PC-3 (cell line): ENCODE measurements at regions not wholly inside any gene's neighbourhood (a gene's known extent, or its start where the extent isn't known, plus 50 kb on each side); places are given as distances from the start of the nearest gene placed in this dataset.
"Not testable (repeated sequence)": the region's sequence is repeated elsewhere in the genome, so short reads cannot be mapped to it uniquely, and the experiment has no call there.

Experiments
- ATAC-seq: fragments of 200-7000 bp; cut with Tn5 transposase; 2 replicates; pipeline ENCODE4 v1.9.1; 2020; ENCODE audit warnings: mild to moderate bottlenecking, moderate library complexity
- BruUV-seq: library from RNA; stranded (reverse); fragments of 400-500 nt; replicated peaks from 2 replicates; lab custom pipeline; 2021; lab: Mats Ljungman, UMichigan
- CTCF ChIA-PET: fragments of 300-600 bp; sonication (Branson Sonifier 250); formaldehyde crosslinking; loops from one replicate; lab custom pipeline; 2022; ENCODE audit warnings: antibody characterized with exemption; lab: Charles Lee
- POLR2A ChIA-PET: fragments of 300-600 bp; sonication (Branson Sonifier 250); formaldehyde crosslinking; loops from one replicate; lab custom pipeline; 2022; ENCODE audit warnings: antibody characterized with exemption; ENCODE audit not compliant: unreplicated experiment; lab: Charles Lee
- DNase-seq: peaks from one replicate; pipeline ENCODE4 v3.0.0-alpha.2; 2015
- H2AFZ ChIP-seq: fragments of 300-600 bp; sonication (generic); 2 replicates; pipeline ENCODE4 v1.6.0; 2016; ENCODE audit warnings: antibody characterized with exemption, low read length
- H3F3A ChIP-seq: fragments of 300-600 bp; sonication (generic); one replicate; pipeline ENCODE4 v1.6.0; 2017; ENCODE audit warnings: antibody characterized with exemption, low read length, control low read depth, mild to moderate bottlenecking; ENCODE audit not compliant: unreplicated experiment
- H3K27ac ChIP-seq: fragments of 300-600 bp; sonication (generic); 2 replicates; pipeline ENCODE4 v1.5.1; 2016; ENCODE audit warnings: mild to moderate bottlenecking, low read length
- H3K27me3 ChIP-seq: fragments of 300-600 bp; sonication (generic); 2 replicates; pipeline ENCODE4 v1.6.1; 2016; ENCODE audit warnings: low read length, mixed read lengths
- H3K36me3 ChIP-seq: fragments of 300-600 bp; sonication (generic); 2 replicates; pipeline ENCODE4 v1.6.1; 2016; ENCODE audit warnings: low read depth, mixed run types, low read length, mixed read lengths
- H3K4me1 ChIP-seq: fragments of 300-600 bp; sonication (generic); 2 replicates; pipeline ENCODE4 v1.5.1; 2016; ENCODE audit warnings: low read length; ENCODE audit not compliant: insufficient read depth
- H3K4me2 ChIP-seq: fragments of 300-600 bp; sonication (generic); 2 replicates; pipeline ENCODE4 v1.6.0; 2016; ENCODE audit warnings: low read length
- H3K4me3 ChIP-seq: fragments of 300-600 bp; sonication (generic); 2 replicates; pipeline ENCODE4 v1.5.1; 2016; ENCODE audit warnings: mild to moderate bottlenecking, low read length, mixed read lengths
- H3K79me2 ChIP-seq: fragments of 300-600 bp; sonication (generic); 2 replicates; pipeline ENCODE4 v1.6.1; 2017; ENCODE audit warnings: low read length, mixed read lengths
- H3K9ac ChIP-seq: fragments of 300-600 bp; sonication (generic); 2 replicates; pipeline ENCODE4 v1.6.0; 2016; ENCODE audit warnings: mild to moderate bottlenecking, low read length
- H3K9me2 ChIP-seq: fragments of 300-600 bp; sonication (generic); replicated peaks from 2 replicates; pipeline ENCODE4 v1.6.1; 2016; ENCODE audit warnings: mixed run types, low read length, mixed read lengths
- H3K9me3 ChIP-seq: fragments of 300-600 bp; sonication (generic); 2 replicates; pipeline ENCODE4 v1.6.1; 2016; ENCODE audit warnings: low read length, mixed read lengths
- H4K20me1 ChIP-seq: fragments of 300-600 bp; sonication (generic); 2 replicates; pipeline ENCODE4 v1.6.1; 2016; ENCODE audit warnings: low read length, mixed read lengths
- CTCF ChIP-seq: fragments of 300-600 bp; sonication (generic); conservative IDR thresholded peaks from 2 replicates; pipeline ENCODE4 v1.5.1; 2017; ENCODE audit warnings: antibody characterized with exemption, low read depth, mild to moderate bottlenecking, low read length
- EZH2 ChIP-seq: fragments of 300-600 bp; sonication (generic); IDR thresholded peaks from one replicate; pipeline ENCODE4 v1.6.1; 2017; ENCODE audit warnings: antibody characterized with exemption, mild to moderate bottlenecking, low read length; ENCODE audit not compliant: unreplicated experiment
- EZH2phosphoT487 ChIP-seq: fragments of 300-600 bp; sonication (generic); IDR thresholded peaks from 2 replicates; pipeline ENCODE4 v1.6.1; 2018; ENCODE audit warnings: mild to moderate bottlenecking, antibody characterized with exemption, low read length, borderline replicate concordance
- intact Hi-C: fragments of 100-400 bp; cut with micrococcal nuclease; formaldehyde crosslinking; loops from 2 replicates; pipeline ENCODE4 v1.9.0; 2023

DNA sequence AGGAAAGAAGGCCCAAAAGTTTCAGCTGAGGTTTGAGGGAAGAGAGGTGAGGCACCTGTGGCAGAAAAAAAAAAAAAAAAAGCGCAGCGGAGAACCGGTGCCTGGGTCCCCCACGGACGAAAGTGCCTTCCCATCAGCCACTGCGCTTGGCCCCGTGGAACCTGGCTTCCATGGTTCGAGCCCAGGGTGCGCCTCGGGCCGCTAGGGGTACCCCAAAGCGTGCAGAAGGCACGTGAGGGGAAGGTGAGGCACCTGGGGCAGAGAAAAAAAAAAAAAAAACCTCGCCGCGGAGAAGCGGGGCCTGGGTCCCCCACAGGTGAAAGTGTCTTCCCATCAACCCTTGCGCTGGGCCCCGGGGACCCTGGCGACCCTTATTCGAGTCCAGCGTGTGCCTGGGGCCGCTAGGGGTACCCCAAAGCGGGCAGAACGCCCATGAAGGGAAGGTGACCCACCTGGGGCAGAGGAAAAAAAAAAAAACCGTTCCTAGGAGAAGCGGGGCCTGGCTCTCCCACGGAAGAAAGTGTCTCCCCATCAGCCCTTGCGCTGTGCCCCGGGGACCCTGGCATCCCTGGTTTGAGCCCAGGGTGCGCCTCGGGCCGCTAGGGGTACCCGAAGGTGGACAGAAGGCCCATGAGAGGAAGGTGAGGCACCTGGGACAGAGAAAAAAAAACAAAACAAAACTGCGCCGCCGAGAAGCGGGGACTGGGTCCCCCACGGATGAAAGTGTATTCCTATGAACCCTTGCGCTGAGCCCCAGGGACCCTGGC is 228.6 kb downstream of the CCDC74A start:
- Histone ChIP-seq H3K4me2 (no peak overlapping the region), H3F3A (no peaks in the 10 kb centered on the region), H3K4me1 (no peaks in the 10 kb centered on the region), H3K79me2 (no peaks in the 10 kb centered on the region), H3K36me3 (no peaks in the 10 kb centered on the region), H3K27ac (no peak overlapping the region), H3K9me2 (no peaks in the 10 kb centered on the region), H3K4me3 (no peak overlapping the region), H3K9me3 (no peaks in the 10 kb centered on the region), H3K27me3 (no peaks in the 10 kb centered on the region), H2AFZ (no peak overlapping the region), H3K9ac (no peak overlapping the region), H4K20me1 (no peaks in the 10 kb centered on the region)
- ChIA-PET POLR2A (no interaction called here), CTCF (no interaction called here)
- no TSS peak for BruUV-seq
- ATAC-seq, result no peak
- intact Hi-C loops, result no loop called here
- TF ChIP-seq EZH2, result no peak
- TF ChIP-seq CTCF, result no peak
- TF ChIP-seq EZH2phosphoT487, result no peak
- DNase-seq, result no peak

DNA sequence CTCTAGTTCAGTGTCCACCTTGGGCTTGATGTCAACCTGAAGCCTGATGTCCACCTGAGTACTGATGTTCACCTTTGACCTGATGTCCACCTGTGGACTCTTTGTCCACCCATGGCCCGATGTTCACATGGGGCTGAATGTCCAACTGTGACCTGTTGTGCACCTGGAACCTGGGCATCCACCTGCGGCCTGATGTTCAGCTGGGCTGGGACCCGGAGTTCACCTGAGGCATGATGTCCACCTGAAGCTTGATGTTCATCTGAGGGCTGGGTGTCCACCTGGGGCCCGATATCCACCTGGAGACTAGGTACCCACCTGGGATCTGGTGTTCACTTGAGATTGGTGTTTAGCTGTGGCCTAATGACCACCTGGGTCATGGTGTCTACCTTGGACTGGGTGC is 231.3 kb downstream of the CCDC74A start:
- H3K4me2 ChIP-seq, H4K20me1 ChIP-seq, BruUV-seq, H3K27ac ChIP-seq, H3K79me2 ChIP-seq, H3K9me2 ChIP-seq, H3K4me3 ChIP-seq, DNase-seq, POLR2A ChIA-PET, intact Hi-C loops, H2AFZ ChIP-seq, CTCF ChIA-PET, H3K4me1 ChIP-seq, H3K36me3 ChIP-seq, H3K9me3 ChIP-seq, H3K9ac ChIP-seq, ATAC-seq, H3F3A ChIP-seq, H3K27me3 ChIP-seq: not testable (repeated sequence)

GRCh38 chr2:131774955-131775555 is 247.4 kb downstream of the CCDC74A start:
- DNase-seq, H3K9me2 ChIP-seq, CTCF ChIA-PET, intact Hi-C loops, ATAC-seq, H3K9me3 ChIP-seq, H3K4me2 ChIP-seq, H4K20me1 ChIP-seq, H3K27ac ChIP-seq, BruUV-seq, POLR2A ChIA-PET, H2AFZ ChIP-seq, H3K4me3 ChIP-seq, H3K27me3 ChIP-seq, H3K36me3 ChIP-seq, H3K79me2 ChIP-seq, H3K4me1 ChIP-seq, H3F3A ChIP-seq, H3K9ac ChIP-seq: not testable (repeated sequence)

- H3K4me3 ChIP-seq, BruUV-seq, intact Hi-C loops, ATAC-seq, H3K27me3 ChIP-seq, H3F3A ChIP-seq, H3K36me3 ChIP-seq, H3K4me1 ChIP-seq, H3K79me2 ChIP-seq, H3K9me2 ChIP-seq, CTCF ChIA-PET, POLR2A ChIA-PET, H3K9ac ChIP-seq, H3K27ac ChIP-seq, H3K9me3 ChIP-seq, H3K4me2 ChIP-seq, H4K20me1 ChIP-seq, DNase-seq, H2AFZ ChIP-seq: not testable (repeated sequence)
Measured at GRCh38 chr2:131775903-131776506, 248.3 kb downstream of the CCDC74A start.

GRCh38 chr2:131780446-131780845 is 252.8 kb downstream of the CCDC74A start:
- DNase-seq, intact Hi-C loops, H3K4me3 ChIP-seq, H3K4me2 ChIP-seq, H2AFZ ChIP-seq, POLR2A ChIA-PET, H3K79me2 ChIP-seq, H3K36me3 ChIP-seq, H3F3A ChIP-seq, H3K9me3 ChIP-seq, H3K9ac ChIP-seq, H3K9me2 ChIP-seq, H4K20me1 ChIP-seq, ATAC-seq, H3K4me1 ChIP-seq, BruUV-seq, H3K27ac ChIP-seq, H3K27me3 ChIP-seq, CTCF ChIA-PET: not testable (repeated sequence)
